Smooth muscle cell (in vitro differentiated cells): ENCODE measurements at regions not wholly inside any gene's neighbourhood (a gene's known extent, or its start where the extent isn't known, plus 50 kb on each side); places are given as distances from the start of the nearest gene placed in this dataset.

Experiments
- DNase-seq: peaks from one replicate; lab custom pipeline; 2025; ENCODE audit not compliant: unreplicated experiment; lab: John Stamatoyannopoulos, UW
- H2AFZ ChIP-seq: fragments of 200-600 bp; sonication (generic); 2 replicates; pipeline ENCODE4 v1.6.0; 2016; ENCODE audit warnings: antibody characterized with exemption, low read depth, mild to moderate bottlenecking
- H3F3A ChIP-seq: fragments of 200-600 bp; sonication (generic); 2 replicates; pipeline ENCODE4 v1.6.0; 2017; ENCODE audit warnings: antibody characterized with exemption, low read depth
- H3K27ac ChIP-seq: fragments of 200-600 bp; sonication (generic); 2 replicates; pipeline ENCODE4 v1.5.1; 2016; ENCODE audit warnings: low read depth, mild to moderate bottlenecking
- H3K27me3 ChIP-seq: fragments of 200-600 bp; sonication (generic); 2 replicates; pipeline ENCODE4 v1.6.1; 2016; ENCODE audit warnings: low read depth, mild to moderate bottlenecking
- H3K36me3 ChIP-seq: fragments of 200-600 bp; sonication (generic); 2 replicates; pipeline ENCODE4 v1.5.1; 2016; ENCODE audit warnings: low read depth
- H3K4me1 ChIP-seq: fragments of 200-600 bp; sonication (generic); 2 replicates; pipeline ENCODE4 v1.5.1; 2016; ENCODE audit warnings: low read depth
- H3K4me2 ChIP-seq: fragments of 200-600 bp; sonication (generic); 2 replicates; pipeline ENCODE4 v1.6.0; 2016; ENCODE audit warnings: mild to moderate bottlenecking
- H3K4me3 ChIP-seq: fragments of 200-600 bp; sonication (generic); 2 replicates; pipeline ENCODE4 v1.5.1; 2016; ENCODE audit warnings: mild to moderate bottlenecking
- H3K79me2 ChIP-seq: fragments of 200-600 bp; sonication (generic); 2 replicates; pipeline ENCODE4 v1.6.0; 2016; ENCODE audit warnings: low read depth, mild to moderate bottlenecking
- H3K9ac ChIP-seq: fragments of 200-600 bp; sonication (generic); 2 replicates; pipeline ENCODE4 v1.6.0; 2016; ENCODE audit warnings: low read depth
- H3K9me3 ChIP-seq: fragments of 200-600 bp; sonication (generic); replicated peaks from 2 replicates; pipeline ENCODE4 v1.5.1; 2016; ENCODE audit warnings: low read depth
- H4K20me1 ChIP-seq: fragments of 200-600 bp; sonication (generic); 2 replicates; pipeline ENCODE4 v1.6.0; 2016; ENCODE audit warnings: low read depth
- CTCF ChIP-seq: fragments of 200-600 bp; sonication (generic); IDR thresholded peaks from 2 replicates; pipeline ENCODE4 v1.5.1; 2017; ENCODE audit warnings: borderline replicate concordance, mild to moderate bottlenecking, antibody characterized with exemption; ENCODE audit not compliant: insufficient read depth, poor library complexity, severe bottlenecking
- WGBS: methylation state at CpG from one replicate; pipeline ENCODE4 v1.1.7; 2016; ENCODE audit warnings: low lambda C conversion rate; 5-methylcytosine and 5-hydroxymethylcytosine counted together

GRCh38 chr14:44027397-44027796, 479.7 kb downstream of the FSCB start:
- no peak for TF ChIP-seq CTCF
- 85% methylated on average over 3 of the region's 3 CpGs for WGBS

GRCh38 chr14:44010595-44010994, 496.5 kb downstream of the FSCB start:
- no peak for TF ChIP-seq CTCF
- no peaks in the 10 kb centered on the region for H3K36me3 ChIP-seq
- H2AFZ ChIP-seq: peak overlapping the region; percentile 26
- no peak overlapping the region for H3K9ac ChIP-seq
- no peaks in the 10 kb centered on the region for H3F3A ChIP-seq
- no peaks in the 10 kb centered on the region for H3K27me3 ChIP-seq
- no peaks in the 10 kb centered on the region for H4K20me1 ChIP-seq
- H3K4me3 ChIP-seq: no peak overlapping the region
- H3K79me2 ChIP-seq: no peaks in the 10 kb centered on the region
- no peaks in the 10 kb centered on the region for H3K9me3 ChIP-seq
- H3K4me2 ChIP-seq: no peak overlapping the region
- no peaks in the 10 kb centered on the region for H3K4me1 ChIP-seq
- H3K27ac ChIP-seq: no peak overlapping the region
- DNase-seq: no peak

More at GRCh38 chr14:44027397-44027796, 479.7 kb downstream of the FSCB start:
- Histone ChIP-seq H3K4me3 (no peak overlapping the region), H3K4me2 (no peak overlapping the region), H3F3A (no peaks in the 10 kb centered on the region), H3K79me2 (no peaks in the 10 kb centered on the region), H4K20me1 (no peaks in the 10 kb centered on the region), H3K36me3 (no peaks in the 10 kb centered on the region), H3K9me3 (no peaks in the 10 kb centered on the region), H2AFZ (no peak overlapping the region), H3K9ac (no peak overlapping the region), H3K27me3 (no peaks in the 10 kb centered on the region), H3K4me1 (peaks cover 12% of the 10 kb centered on the region), H3K27ac (no peak overlapping the region)
- DNase-seq: no peak

- WGBS: 76% methylated on average over 3 of the region's 3 CpGs
- no peak for DNase-seq
Observed at GRCh38 chr14:44010071-44010470, 497.0 kb downstream of the FSCB start.

More at GRCh38 chr14:44010071-44010470, 497.0 kb downstream of the FSCB start:
- H3K9ac ChIP-seq: no peak overlapping the region
- H4K20me1 ChIP-seq: no peaks in the 10 kb centered on the region
- no peaks in the 10 kb centered on the region for H3K4me1 ChIP-seq
- peak overlapping the region; percentile 26 for H2AFZ ChIP-seq
- no peak for TF ChIP-seq CTCF
- H3K9me3 ChIP-seq: no peaks in the 10 kb centered on the region
- H3K27ac ChIP-seq: no peak overlapping the region
- no peaks in the 10 kb centered on the region for H3K27me3 ChIP-seq
- H3K79me2 ChIP-seq: no peaks in the 10 kb centered on the region
- H3K4me3 ChIP-seq: no peak overlapping the region
- H3K36me3 ChIP-seq: no peaks in the 10 kb centered on the region
- no peak overlapping the region for H3K4me2 ChIP-seq
- H3F3A ChIP-seq: no peaks in the 10 kb centered on the region
